ENCODE measurements at regions not wholly inside any gene's neighbourhood (a gene's known extent, or its start where the extent isn't known, plus 50 kb on each side); places are given as distances from the start of the nearest gene placed in this dataset.

DNA sequence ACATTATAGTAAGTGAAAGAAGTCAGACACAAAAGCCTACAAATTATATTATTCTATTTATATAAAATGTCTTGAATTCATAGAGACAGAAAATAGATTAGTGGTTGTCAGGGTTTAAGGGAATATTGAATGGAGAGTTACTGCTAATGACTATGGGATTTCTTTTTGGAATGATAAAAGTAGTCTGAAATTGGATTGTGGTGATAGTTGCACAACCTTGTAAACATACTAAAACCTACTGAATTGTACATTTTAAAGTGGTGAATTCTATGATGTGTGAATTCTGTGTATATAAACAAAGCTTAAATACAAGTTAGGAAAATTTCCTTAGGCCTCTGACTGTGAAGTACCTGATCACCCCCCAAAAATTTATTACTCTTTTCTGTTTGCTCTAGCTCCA lies 343.1 kb downstream of the TFAP2B start:
- Histone ChIP-seq H3K36me3 (ENCODE audit: insufficient read depth, low read length) (no peaks in the 10 kb centered on the region), H3K27me3 (ENCODE audit: insufficient read depth, low read length) (no peaks in the 10 kb centered on the region), H3K79me2 (ENCODE audit: insufficient read depth, low read length) (no peaks in the 10 kb centered on the region), H2AFZ (ENCODE audit: low read depth, low read length) (no peak overlapping the region), H3K27ac (ENCODE audit: low read depth, low read length) (no peak overlapping the region), H3K4me1 (ENCODE audit: insufficient read depth, low read length) (no peaks in the 10 kb centered on the region), H3K9me3 (ENCODE audit: insufficient read depth, low read depth, low read length) (no peaks in the 10 kb centered on the region), H3K4me2 (ENCODE audit: low read length) (no peak overlapping the region), H3K4me3 (ENCODE audit: insufficient read depth, low read depth, low read length) (no peak overlapping the region), H4K20me1 (ENCODE audit: insufficient read depth, low read length) (no peaks in the 10 kb centered on the region), H3K9ac (ENCODE audit: low read length) (no peak overlapping the region)
- no peak overlapping the region for H3K27ac Mint-ChIP-seq (ENCODE audit: unreplicated experiment)
- no peaks in the 10 kb centered on the region for H3K4me1 Mint-ChIP-seq (ENCODE audit: low read depth, unreplicated experiment)
- H3K36me3 Mint-ChIP-seq (ENCODE audit: low read depth, unreplicated experiment): no peaks in the 10 kb centered on the region
- FAIRE-seq (no peak), DNase-seq (ENCODE audit: low read depth) (no peak)
- H3K9me3 Mint-ChIP-seq (ENCODE audit: unreplicated experiment): peaks cover 2% of the 10 kb centered on the region
- no peak overlapping the region for H3K4me3 Mint-ChIP-seq (ENCODE audit: unreplicated experiment)
- no peaks in the 10 kb centered on the region for H3K27me3 Mint-ChIP-seq (ENCODE audit: low read depth, unreplicated experiment)
- TF ChIP-seq EZH2 (IDR thresholded peaks at IDR 0.05; ENCODE audit: insufficient read depth, low read length): no peak
- TF ChIP-seq, protein P1, sequence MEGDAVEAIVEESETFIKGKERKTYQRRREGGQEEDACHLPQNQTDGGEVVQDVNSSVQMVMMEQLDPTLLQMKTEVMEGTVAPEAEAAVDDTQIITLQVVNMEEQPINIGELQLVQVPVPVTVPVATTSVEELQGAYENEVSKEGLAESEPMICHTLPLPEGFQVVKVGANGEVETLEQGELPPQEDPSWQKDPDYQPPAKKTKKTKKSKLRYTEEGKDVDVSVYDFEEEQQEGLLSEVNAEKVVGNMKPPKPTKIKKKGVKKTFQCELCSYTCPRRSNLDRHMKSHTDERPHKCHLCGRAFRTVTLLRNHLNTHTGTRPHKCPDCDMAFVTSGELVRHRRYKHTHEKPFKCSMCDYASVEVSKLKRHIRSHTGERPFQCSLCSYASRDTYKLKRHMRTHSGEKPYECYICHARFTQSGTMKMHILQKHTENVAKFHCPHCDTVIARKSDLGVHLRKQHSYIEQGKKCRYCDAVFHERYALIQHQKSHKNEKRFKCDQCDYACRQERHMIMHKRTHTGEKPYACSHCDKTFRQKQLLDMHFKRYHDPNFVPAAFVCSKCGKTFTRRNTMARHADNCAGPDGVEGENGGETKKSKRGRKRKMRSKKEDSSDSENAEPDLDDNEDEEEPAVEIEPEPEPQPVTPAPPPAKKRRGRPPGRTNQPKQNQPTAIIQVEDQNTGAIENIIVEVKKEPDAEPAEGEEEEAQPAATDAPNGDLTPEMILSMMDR (IDR thresholded peaks at IDR 0.05; ENCODE audit: insufficient read depth, low read depth, low read length): no peak

DNA sequence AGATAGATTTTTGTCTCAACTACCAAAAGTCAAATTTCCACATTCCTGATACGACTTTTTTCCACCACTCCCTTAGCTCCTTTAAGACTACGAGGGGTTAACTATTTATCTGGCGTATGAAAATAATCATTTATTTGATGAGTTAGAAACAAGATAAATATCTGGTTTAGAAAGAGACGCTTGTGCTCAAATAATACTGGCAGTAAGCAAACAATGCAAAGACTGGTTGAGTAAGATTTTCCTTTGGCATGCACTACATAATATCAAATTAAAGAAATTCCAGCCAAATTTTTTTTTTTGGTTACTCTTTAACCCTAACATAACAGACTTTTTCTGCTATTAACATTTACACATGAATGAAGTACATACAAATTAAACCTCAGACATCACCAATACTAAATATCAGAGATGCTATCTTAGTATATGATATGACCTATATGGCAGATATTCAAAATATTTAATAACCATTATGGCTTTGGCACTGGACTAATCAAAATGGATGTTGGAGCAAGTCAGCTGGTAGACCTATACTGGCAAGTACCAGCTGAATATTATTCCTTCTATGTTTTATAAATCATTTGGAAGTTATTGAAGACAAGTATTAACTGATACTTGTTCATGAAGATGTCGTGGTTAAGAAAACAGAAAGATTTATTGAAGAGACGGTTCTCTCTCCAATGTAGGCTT lies 345.3 kb downstream of the TFAP2B start:
- no peaks in the 10 kb centered on the region for H3K4me1 Mint-ChIP-seq (ENCODE audit: low read depth, unreplicated experiment)
- Histone ChIP-seq H3K27ac (ENCODE audit: low read depth, low read length) (no peak overlapping the region), H2AFZ (ENCODE audit: low read depth, low read length) (no peak overlapping the region), H3K79me2 (ENCODE audit: insufficient read depth, low read length) (no peaks in the 10 kb centered on the region), H3K9ac (ENCODE audit: low read length) (no peak overlapping the region), H3K9me3 (ENCODE audit: insufficient read depth, low read depth, low read length) (no peaks in the 10 kb centered on the region), H3K27me3 (ENCODE audit: insufficient read depth, low read length) (no peaks in the 10 kb centered on the region), H3K4me3 (ENCODE audit: insufficient read depth, low read depth, low read length) (no peak overlapping the region), H4K20me1 (ENCODE audit: insufficient read depth, low read length) (no peaks in the 10 kb centered on the region), H3K4me2 (ENCODE audit: low read length) (no peak overlapping the region), H3K36me3 (ENCODE audit: insufficient read depth, low read length) (no peaks in the 10 kb centered on the region), H3K4me1 (ENCODE audit: insufficient read depth, low read length) (no peaks in the 10 kb centered on the region)
- TF ChIP-seq EZH2 (IDR thresholded peaks at IDR 0.05; ENCODE audit: insufficient read depth, low read length): no peak
- TF ChIP-seq, protein P1 (IDR thresholded peaks at IDR 0.05; ENCODE audit: insufficient read depth, low read depth, low read length): no peak
- H3K27me3 Mint-ChIP-seq (ENCODE audit: low read depth, unreplicated experiment): no peaks in the 10 kb centered on the region
- no peak overlapping the region for H3K27ac Mint-ChIP-seq (ENCODE audit: unreplicated experiment)
- no peak overlapping the region for H3K4me3 Mint-ChIP-seq (ENCODE audit: unreplicated experiment)
- DNase-seq (ENCODE audit: low read depth) (no peak), FAIRE-seq (no peak)
- H3K9me3 Mint-ChIP-seq (ENCODE audit: unreplicated experiment): peaks cover 2% of the 10 kb centered on the region
- no peaks in the 10 kb centered on the region for H3K36me3 Mint-ChIP-seq (ENCODE audit: low read depth, unreplicated experiment)

DNA sequence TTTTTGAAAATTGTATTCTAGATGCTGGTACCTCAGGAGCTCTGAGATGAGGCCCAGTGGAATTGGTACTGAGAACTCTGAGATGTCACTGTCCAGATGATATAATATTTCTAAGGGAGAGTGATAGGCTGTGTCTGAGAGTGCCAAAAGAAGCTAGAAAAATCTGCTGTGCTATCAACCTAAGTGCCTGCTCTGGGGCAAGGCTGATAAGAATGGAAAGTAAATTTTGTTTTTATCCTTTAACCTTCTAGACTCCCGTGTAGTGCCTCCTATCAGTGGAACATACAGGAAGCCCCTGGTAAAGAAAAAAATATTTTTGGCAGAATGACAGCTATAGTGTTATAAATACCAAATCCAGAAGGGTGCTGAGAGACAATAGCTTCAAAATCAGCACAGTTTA lies 348.2 kb downstream of the TFAP2B start:
- H4K20me1 ChIP-seq (ENCODE audit: insufficient read depth, low read length): no peaks in the 10 kb centered on the region
- no peak for DNase-seq (ENCODE audit: low read depth)
- no peak overlapping the region for H3K9ac ChIP-seq (ENCODE audit: low read length)
- no peak overlapping the region for H2AFZ ChIP-seq (ENCODE audit: low read depth, low read length)
- no peaks in the 10 kb centered on the region for H3K4me1 ChIP-seq (ENCODE audit: insufficient read depth, low read length)
- H3K79me2 ChIP-seq (ENCODE audit: insufficient read depth, low read length): no peaks in the 10 kb centered on the region
- H3K36me3 Mint-ChIP-seq (ENCODE audit: low read depth, unreplicated experiment): no peaks in the 10 kb centered on the region
- H3K27me3 Mint-ChIP-seq (ENCODE audit: low read depth, unreplicated experiment): no peaks in the 10 kb centered on the region
- no peak for TF ChIP-seq EZH2 (IDR thresholded peaks at IDR 0.05; ENCODE audit: insufficient read depth, low read length)
- TF ChIP-seq, protein P1 (IDR thresholded peaks at IDR 0.05; ENCODE audit: insufficient read depth, low read depth, low read length): no peak
- H3K4me3 Mint-ChIP-seq (ENCODE audit: unreplicated experiment): no peak overlapping the region
- H3K9me3 ChIP-seq (ENCODE audit: insufficient read depth, low read depth, low read length): no peaks in the 10 kb centered on the region
- no peaks in the 10 kb centered on the region for H3K4me1 Mint-ChIP-seq (ENCODE audit: low read depth, unreplicated experiment)
- H3K4me2 ChIP-seq (ENCODE audit: low read length): no peak overlapping the region
- no peak overlapping the region for H3K4me3 ChIP-seq (ENCODE audit: insufficient read depth, low read depth, low read length)
- FAIRE-seq: no peak
- H3K27ac ChIP-seq (ENCODE audit: low read depth, low read length): no peak overlapping the region
- peaks cover 2% of the 10 kb centered on the region for H3K9me3 Mint-ChIP-seq (ENCODE audit: unreplicated experiment)
- H3K36me3 ChIP-seq (ENCODE audit: insufficient read depth, low read length): no peaks in the 10 kb centered on the region
- no peak overlapping the region for H3K27ac Mint-ChIP-seq (ENCODE audit: unreplicated experiment)
- no peaks in the 10 kb centered on the region for H3K27me3 ChIP-seq (ENCODE audit: insufficient read depth, low read length)
